ENCODE measurements at regions not wholly inside any gene's neighbourhood (a gene's known extent, or its start where the extent isn't known, plus 50 kb on each side); places are given as distances from the start of the nearest gene placed in this dataset.

DNA sequence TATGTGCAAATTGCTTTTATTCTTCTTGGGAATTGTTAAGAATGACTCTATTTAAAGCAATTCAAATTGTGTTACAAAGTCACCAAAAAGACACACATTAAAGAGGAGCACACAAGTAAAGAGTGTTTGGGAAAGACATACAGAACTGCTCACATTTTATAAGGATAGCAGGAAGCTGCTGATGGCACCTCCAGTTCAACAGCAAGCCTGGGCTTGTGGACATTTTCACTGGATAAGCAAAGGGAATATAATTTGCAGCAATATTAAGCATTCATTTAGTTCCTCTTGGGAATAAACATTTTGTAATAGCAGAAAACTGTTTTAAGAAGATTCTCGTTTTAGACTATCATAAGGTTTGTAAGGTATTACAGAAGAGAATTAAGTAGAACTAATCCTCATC lies 1271.9 kb downstream of the ZPLD1 start:
- no peak overlapping the region for H3K4me3 Mint-ChIP-seq
- ChIA-PET POLR2A (no interaction called here), CTCF (no interaction called here)
- no peaks in the 10 kb centered on the region for H3K4me1 Mint-ChIP-seq (ENCODE audit: low read depth)
- no peaks in the 10 kb centered on the region for H3K4me1 ChIP-seq (ENCODE audit: insufficient read depth, low read length)
- H3K27me3 Mint-ChIP-seq: no peaks in the 10 kb centered on the region
- no peak overlapping the region for H3K27ac ChIP-seq (ENCODE audit: low read depth in 1 of 2, low read length in 2 of 2)
- TF ChIP-seq CTCF (IDR thresholded peaks at IDR 0.05): no peak
- no peaks in the 10 kb centered on the region for H3K36me3 Mint-ChIP-seq (ENCODE audit: low read depth)
- DNase-seq (no peak), ATAC-seq (ENCODE audit: poor library complexity) (no peak)
- H3K36me3 ChIP-seq (ENCODE audit: insufficient read depth, low read length): no peaks in the 10 kb centered on the region
- H3K27me3 ChIP-seq (ENCODE audit: control insufficient read depth in 1 of 2, insufficient read depth in 2 of 2, low read length in 2 of 2): no peaks in the 10 kb centered on the region
- no peak overlapping the region for H3K4me3 ChIP-seq (ENCODE audit: low read length)
- no peak overlapping the region for H3K27ac Mint-ChIP-seq
- no peaks in the 10 kb centered on the region for H3K9me3 ChIP-seq (ENCODE audit: control insufficient read depth in 1 of 2, insufficient read depth in 1 of 2, low read length in 2 of 2)
- intact Hi-C loops (cut with DNase I, micrococcal nuclease): no loop called here
- H3K9me3 Mint-ChIP-seq: peaks cover 5% of the 10 kb centered on the region

DNA sequence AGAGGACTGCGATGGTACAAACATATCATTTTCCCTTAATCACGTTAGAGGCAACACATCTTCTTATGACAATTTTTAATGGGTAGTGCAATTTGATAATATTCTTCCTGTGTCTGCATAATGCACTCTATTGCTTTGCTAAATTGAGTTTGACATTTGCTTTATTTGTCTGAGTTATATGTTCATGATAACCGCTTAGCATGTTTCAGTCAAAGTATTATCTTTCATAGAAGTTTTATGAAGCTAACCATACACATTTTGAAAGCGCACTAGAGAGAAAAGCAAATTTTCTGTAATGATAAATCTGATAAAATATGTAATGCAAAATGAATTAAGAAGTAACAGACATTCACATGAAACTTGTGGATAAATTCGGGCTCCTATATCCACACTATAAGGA lies 1276.9 kb downstream of the ZPLD1 start:
- ATAC-seq (ENCODE audit: poor library complexity) (no peak), DNase-seq (no peak)
- Histone ChIP-seq H3K4me1 (ENCODE audit: insufficient read depth, low read length) (no peaks in the 10 kb centered on the region), H3K36me3 (ENCODE audit: insufficient read depth, low read length) (no peaks in the 10 kb centered on the region), H3K4me3 (ENCODE audit: low read length) (no peak overlapping the region), H3K27ac (ENCODE audit: low read depth in 1 of 2, low read length in 2 of 2) (no peak overlapping the region), H3K27me3 (ENCODE audit: control insufficient read depth in 1 of 2, insufficient read depth in 2 of 2, low read length in 2 of 2) (no peaks in the 10 kb centered on the region), H3K9me3 (ENCODE audit: control insufficient read depth in 1 of 2, insufficient read depth in 1 of 2, low read length in 2 of 2) (no peaks in the 10 kb centered on the region)
- Mint-ChIP-seq H3K27ac (no peak overlapping the region), H3K4me3 (no peak overlapping the region), H3K36me3 (ENCODE audit: low read depth) (no peaks in the 10 kb centered on the region), H3K27me3 (no peaks in the 10 kb centered on the region), H3K9me3 (peaks cover 4% of the 10 kb centered on the region), H3K4me1 (ENCODE audit: low read depth) (no peaks in the 10 kb centered on the region)
- POLR2A ChIA-PET: no interaction called here
- intact Hi-C loops (cut with DNase I, micrococcal nuclease): no loop called here
- CTCF ChIA-PET: no interaction called here
- no peak for TF ChIP-seq CTCF (IDR thresholded peaks at IDR 0.05)

GRCh38 chr3:103712320-103713008 lies 1277.6 kb downstream of the ZPLD1 start:
- no peaks in the 10 kb centered on the region for H3K4me1 Mint-ChIP-seq (ENCODE audit: low read depth)
- TF ChIP-seq CTCF (IDR thresholded peaks at IDR 0.05): no peak
- H3K36me3 Mint-ChIP-seq (ENCODE audit: low read depth): no peaks in the 10 kb centered on the region
- H3K27ac ChIP-seq (ENCODE audit: low read depth in 1 of 2, low read length in 2 of 2): no peak overlapping the region
- ChIA-PET POLR2A (no interaction called here), CTCF (no interaction called here)
- intact Hi-C loops (cut with DNase I, micrococcal nuclease): no loop called here
- no peaks in the 10 kb centered on the region for H3K36me3 ChIP-seq (ENCODE audit: insufficient read depth, low read length)
- no peaks in the 10 kb centered on the region for H3K27me3 Mint-ChIP-seq
- no peaks in the 10 kb centered on the region for H3K9me3 ChIP-seq (ENCODE audit: control insufficient read depth in 1 of 2, insufficient read depth in 1 of 2, low read length in 2 of 2)
- H3K27ac Mint-ChIP-seq: no peak overlapping the region
- no peak for ATAC-seq (ENCODE audit: poor library complexity)
- no peaks in the 10 kb centered on the region for H3K27me3 ChIP-seq (ENCODE audit: control insufficient read depth in 1 of 2, insufficient read depth in 2 of 2, low read length in 2 of 2)
- H3K4me3 ChIP-seq (ENCODE audit: low read length): no peak overlapping the region
- H3K4me3 Mint-ChIP-seq: no peak overlapping the region
- no peaks in the 10 kb centered on the region for H3K4me1 ChIP-seq (ENCODE audit: insufficient read depth, low read length)
- DNase-seq: no peak
- H3K9me3 Mint-ChIP-seq: peaks cover 5% of the 10 kb centered on the region
